Erythroblast (primary cell): ENCODE measurements at regions not wholly inside any gene's neighbourhood (a gene's known extent, or its start where the extent isn't known, plus 50 kb on each side); places are given as distances from the start of the nearest gene placed in this dataset.

Experiments
- DNase-seq, 2 experiments: peaks; one replicate each; lab custom pipeline; 2025; lab: John Stamatoyannopoulos, UW
- GATA1 ChIP-seq: IDR thresholded peaks from 2 replicates; pipeline ENCODE4 v1.6.1; 2011; ENCODE audit warnings: low read depth, mild to moderate bottlenecking, control low read depth, low read length, moderate library complexity
- POLR2A ChIP-seq: IDR thresholded peaks from 2 replicates; pipeline ENCODE4 v1.6.1; 2011; ENCODE audit warnings: mild to moderate bottlenecking, low read length

GRCh38 chr2:51237626-51238271, 205.8 kb upstream of the NRXN1 start:
- TF ChIP-seq POLR2A: no peak
- no peak for TF ChIP-seq GATA1
- no peak for DNase-seq

- DNase-seq: no peak
- TF ChIP-seq POLR2A: no peak
- TF ChIP-seq GATA1: no peak
Observed at GRCh38 chr2:51232027-51232426, 200.1 kb upstream of the NRXN1 start.

- TF ChIP-seq GATA1: no peak
- TF ChIP-seq POLR2A: no peak
- DNase-seq: no peak
Observed at GRCh38 chr2:51231071-51231470, 199.1 kb upstream of the NRXN1 start.

GRCh38 chr2:51225377-51225776, 193.4 kb upstream of the NRXN1 start:
- TF ChIP-seq GATA1: no peak
- no peak for TF ChIP-seq POLR2A
- DNase-seq: no peak

GRCh38 chr2:51224790-51225189, 192.9 kb upstream of the NRXN1 start:
- no peak for TF ChIP-seq POLR2A
- DNase-seq: no peak

- DNase-seq: no peak
- no peak for TF ChIP-seq GATA1
- TF ChIP-seq POLR2A: no peak
Observed at GRCh38 chr2:51222106-51222505, 190.2 kb upstream of the NRXN1 start.

GRCh38 chr2:51220606-51221005, 188.7 kb upstream of the NRXN1 start:
- no peak for DNase-seq

GRCh38 chr2:51220080-51220479, 188.1 kb upstream of the NRXN1 start:
- TF ChIP-seq POLR2A (no peak), GATA1 (no peak)
- no peak for DNase-seq

More at GRCh38 chr2:51220606-51221005, 188.7 kb upstream of the NRXN1 start:
- TF ChIP-seq GATA1 (no peak), POLR2A (no peak)

GRCh38 chr2:51219468-51219867, 187.5 kb upstream of the NRXN1 start:
- TF ChIP-seq GATA1: no peak
- TF ChIP-seq POLR2A: no peak
- DNase-seq: no peak

GRCh38 chr2:51218047-51218446, 186.1 kb upstream of the NRXN1 start:
- TF ChIP-seq GATA1 (no peak), POLR2A (no peak)
- no peak for DNase-seq

GRCh38 chr2:51213826-51214225, 181.9 kb upstream of the NRXN1 start:
- no peak for DNase-seq
- no peak for TF ChIP-seq GATA1
- TF ChIP-seq POLR2A: no peak

GRCh38 chr2:51212374-51212773, 180.4 kb upstream of the NRXN1 start:
- peak in 1 of 2 experiments; percentile 0 for DNase-seq
- TF ChIP-seq POLR2A: no peak
- TF ChIP-seq GATA1: no peak

- no peak for DNase-seq
- no peak for TF ChIP-seq GATA1
- TF ChIP-seq POLR2A: no peak
Observed at GRCh38 chr2:51208521-51208920, 176.6 kb upstream of the NRXN1 start.

GRCh38 chr2:51201295-51201694, 169.4 kb upstream of the NRXN1 start:
- no peak for DNase-seq
- no peak for TF ChIP-seq GATA1
- TF ChIP-seq POLR2A: no peak

- TF ChIP-seq POLR2A (no peak), GATA1 (no peak)
- DNase-seq: no peak
Observed at GRCh38 chr2:51194656-51195055, 162.7 kb upstream of the NRXN1 start.
